CD4-positive, alpha-beta memory T cell (primary cell): ENCODE measurements at regions not wholly inside any gene's neighbourhood (a gene's known extent, or its start where the extent isn't known, plus 50 kb on each side); places are given as distances from the start of the nearest gene placed in this dataset.

Experiments
- CTCF ChIA-PET: fragments of 350-600 bp; sonication (Branson Sonifier 250); formaldehyde crosslinking; loops from one replicate; lab custom pipeline; 2021; ENCODE audit warnings: inconsistent platforms; ENCODE audit not compliant: partially characterized antibody; lab: Charles Lee
- POLR2A ChIA-PET: fragments of 350-600 bp; sonication (Branson Sonifier 250); formaldehyde crosslinking; loops from one replicate; lab custom pipeline; 2021; ENCODE audit not compliant: partially characterized antibody; lab: Charles Lee
- DNase-seq, 5 donors: peaks; one replicate each; pipeline versions ENCODE4 v3.0.0 to v3.0.0-alpha.2; 2020 to 2022; ENCODE audit warnings: mixed read lengths in 1 of 5
- H3K27ac ChIP-seq: one replicate; pipeline ENCODE4 v1.7.0; 2013; ENCODE audit warnings: low read depth, low read length
- H3K27me3 ChIP-seq: 2 replicates; pipeline ENCODE4 v1.7.0; 2013; ENCODE audit warnings: mild to moderate bottlenecking, low read length, moderate library complexity; ENCODE audit not compliant: insufficient read depth
- H3K36me3 ChIP-seq: 2 replicates; pipeline ENCODE4 v1.7.0; 2013; ENCODE audit warnings: mild to moderate bottlenecking, low read length, moderate library complexity; ENCODE audit not compliant: insufficient read depth
- H3K4me1 ChIP-seq: 2 replicates; pipeline ENCODE4 v1.7.0; 2013; ENCODE audit warnings: mild to moderate bottlenecking, low read length, moderate library complexity; ENCODE audit not compliant: insufficient read depth
- H3K4me3 ChIP-seq, 2 donors: one replicate each; pipeline ENCODE4 v1.7.0; 2013; ENCODE audit warnings: low read length in 2 of 2, mild to moderate bottlenecking in 1 of 2
- H3K9me3 ChIP-seq, 2 donors: one replicate each; pipeline ENCODE4 v1.7.0; 2013; ENCODE audit warnings: low read length in 2 of 2, control low read depth in 1 of 2; ENCODE audit not compliant: control insufficient read depth in 1 of 2
- H3K27ac Mint-ChIP-seq, 7 donors: one replicate each; pipeline ENCODE4 v1.8.0; 2020 to 2021; ENCODE audit warnings: mixed read lengths in 7 of 7, mild to moderate bottlenecking in 6 of 7, inconsistent platforms in 3 of 7, moderate library complexity in 3 of 7
- H3K27me3 Mint-ChIP-seq, 2 donors: one replicate each; pipeline ENCODE4 v1.8.0; 2020 to 2021; ENCODE audit warnings: mixed read lengths in 2 of 2
- H3K36me3 Mint-ChIP-seq, 2 donors: one replicate each; pipeline ENCODE4 v1.8.0; 2020 to 2021; ENCODE audit warnings: mixed read lengths in 2 of 2, inconsistent platforms in 1 of 2, mild to moderate bottlenecking in 1 of 2
- H3K4me1 Mint-ChIP-seq, 4 donors: one replicate each; pipeline ENCODE4 v1.8.0; 2020 to 2021; ENCODE audit warnings: mixed read lengths in 4 of 4, mild to moderate bottlenecking in 1 of 4
- H3K4me3 Mint-ChIP-seq, 8 donors: one replicate each; pipeline ENCODE4 v1.8.0; 2020 to 2021; ENCODE audit warnings: mixed read lengths in 8 of 8, mild to moderate bottlenecking in 7 of 8, moderate library complexity in 6 of 8, inconsistent platforms in 3 of 8
- H3K9me3 Mint-ChIP-seq, 8 donors: one replicate each; pipeline ENCODE4 v1.8.0; 2020 to 2021; ENCODE audit warnings: mixed read lengths in 8 of 8, mild to moderate bottlenecking in 5 of 8, inconsistent platforms in 3 of 8, moderate library complexity in 1 of 8
- intact Hi-C: fragments of 100-400 bp; cut with micrococcal nuclease; formaldehyde crosslinking; loops from one replicate; pipeline ENCODE4 v1.15.1; 2023

GRCh38 chr6:169961772-169962561, 210.5 kb downstream of the ERMARD start:
- peak overlapping the region in 1 of 7 donors; percentile 32 for H3K27ac Mint-ChIP-seq
- H3K9me3 ChIP-seq: no peaks in the 10 kb centered on the region
- H3K27me3 Mint-ChIP-seq: peaks cover 12 to 17% of the 10 kb centered on the region in 2 donors
- POLR2A ChIA-PET: no interaction called here
- H3K4me3 ChIP-seq: no peak overlapping the region
- DNase-seq: peak in 1 of 5 donors; percentile 2
- peaks cover 8 to 21% (median 13%) of the 10 kb centered on the region in 4 donors for H3K4me1 Mint-ChIP-seq
- H3K9me3 Mint-ChIP-seq: no peaks in the 10 kb centered on the region
- no peak overlapping the region for H3K27ac ChIP-seq
- H3K36me3 Mint-ChIP-seq: no peaks in the 10 kb centered on the region
- intact Hi-C loops: no loop called here
- H3K27me3 ChIP-seq: peaks cover 7% of the 10 kb centered on the region
- CTCF ChIA-PET: no interaction called here
- peak overlapping the region in 5 of 8 donors; percentile 26 to 82 (median 55) for H3K4me3 Mint-ChIP-seq
- H3K36me3 ChIP-seq: no peaks in the 10 kb centered on the region
- H3K4me1 ChIP-seq: peaks cover 6% of the 10 kb centered on the region

GRCh38 chr6:169960886-169961611, 209.6 kb downstream of the ERMARD start:
- intact Hi-C loops: no loop called here
- peaks cover 7% of the 10 kb centered on the region for H3K27me3 ChIP-seq
- peak overlapping the region in 2 of 7 donors; percentile 55 to 72 for H3K27ac Mint-ChIP-seq
- no peaks in the 10 kb centered on the region for H3K9me3 Mint-ChIP-seq
- no peaks in the 10 kb centered on the region for H3K9me3 ChIP-seq
- H3K36me3 ChIP-seq: no peaks in the 10 kb centered on the region
- peaks cover 8 to 21% (median 13%) of the 10 kb centered on the region in 4 donors for H3K4me1 Mint-ChIP-seq
- no peaks in the 10 kb centered on the region for H3K36me3 Mint-ChIP-seq
- H3K4me3 Mint-ChIP-seq: peak overlapping the region in 7 of 8 donors; percentile 24 to 82 (median 64)
- H3K27me3 Mint-ChIP-seq: peaks cover 12 to 17% of the 10 kb centered on the region in 2 donors
- no peak overlapping the region for H3K27ac ChIP-seq
- CTCF ChIA-PET: interaction anchor here (1.0 to 1.1 kb wide), 2 partner anchors 10 to 329 kb away, joined by 3 read pairs; no protein-coding TSS in a partner anchor
- POLR2A ChIA-PET: no interaction called here
- no peak overlapping the region for H3K4me3 ChIP-seq
- H3K4me1 ChIP-seq: peaks cover 6% of the 10 kb centered on the region
- DNase-seq: no peak

DNA sequence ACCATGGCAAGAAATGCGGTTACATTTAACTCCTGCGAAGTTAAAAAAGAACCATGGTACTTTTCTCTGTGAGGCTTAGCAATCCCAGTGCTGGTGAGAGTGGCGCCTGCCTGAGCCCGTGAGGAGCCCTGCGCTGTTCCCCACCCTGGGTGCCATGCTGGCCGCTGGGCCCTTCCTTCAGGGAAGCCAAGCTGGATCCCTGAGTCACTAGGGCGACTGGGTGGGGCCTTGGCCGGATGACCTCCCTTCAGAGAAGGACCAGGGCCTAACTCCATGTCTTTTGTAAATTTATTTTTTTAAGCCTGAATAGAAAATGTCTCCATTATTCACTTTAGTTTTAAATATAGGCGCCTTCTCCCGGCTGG, 209.1 kb downstream of the ERMARD start:
- no peak overlapping the region for H3K27ac ChIP-seq
- H3K27me3 ChIP-seq: peaks cover 7% of the 10 kb centered on the region
- Mint-ChIP-seq H3K9me3 (no peaks in the 10 kb centered on the region), H3K4me1 (peaks cover 8 to 21% (median 13%) of the 10 kb centered on the region in 4 donors), H3K36me3 (no peaks in the 10 kb centered on the region), H3K4me3 (no peak overlapping the region), H3K27me3 (peaks cover 12 to 17% of the 10 kb centered on the region in 2 donors), H3K27ac (no peak overlapping the region)
- H3K9me3 ChIP-seq: no peaks in the 10 kb centered on the region
- POLR2A ChIA-PET: interaction anchor here (0.6 kb wide), 1 partner anchor 247 kb away, joined by 4 read pairs; no protein-coding TSS in a partner anchor
- intact Hi-C loops: no loop called here
- no peak overlapping the region for H3K4me3 ChIP-seq
- DNase-seq: no peak
- H3K4me1 ChIP-seq: peaks cover 6% of the 10 kb centered on the region
- H3K36me3 ChIP-seq: no peaks in the 10 kb centered on the region
- CTCF ChIA-PET: interaction anchor here (1.0 to 1.3 kb wide), 3 partner anchors 10 to 332 kb away, joined by 3 to 5 read pairs (median 3); no protein-coding TSS in a partner anchor

- H3K4me3 ChIP-seq: no peak overlapping the region
- H3K36me3 ChIP-seq: no peaks in the 10 kb centered on the region
- H3K4me1 ChIP-seq: peaks cover 6% of the 10 kb centered on the region
- H3K4me3 Mint-ChIP-seq: peak overlapping the region in 1 of 8 donors; percentile 26
- no peak for DNase-seq
- H3K4me1 Mint-ChIP-seq: peaks cover 8 to 21% (median 13%) of the 10 kb centered on the region in 4 donors
- intact Hi-C loops: no loop called here
- CTCF ChIA-PET: interaction anchor here (1.1 to 1.3 kb wide), 2 partner anchors 9 to 332 kb away, joined by 5 to 6 read pairs; no protein-coding TSS in a partner anchor
- H3K27me3 Mint-ChIP-seq: peaks cover 12 to 13% of the 10 kb centered on the region in 2 donors
- no peaks in the 10 kb centered on the region for H3K9me3 ChIP-seq
- H3K9me3 Mint-ChIP-seq: no peaks in the 10 kb centered on the region
- POLR2A ChIA-PET: interaction anchor here (0.6 to 0.9 kb wide), 3 partner anchors 128 to 247 kb away, joined by 3 to 4 read pairs (median 3); no protein-coding TSS in a partner anchor
- H3K27ac Mint-ChIP-seq: peak overlapping the region in 1 of 7 donors; percentile 9
- H3K27ac ChIP-seq: no peak overlapping the region
- no peaks in the 10 kb centered on the region for H3K36me3 Mint-ChIP-seq
- H3K27me3 ChIP-seq: peaks cover 7% of the 10 kb centered on the region
Observed at GRCh38 chr6:169960003-169960344, 208.6 kb downstream of the ERMARD start.

DNA sequence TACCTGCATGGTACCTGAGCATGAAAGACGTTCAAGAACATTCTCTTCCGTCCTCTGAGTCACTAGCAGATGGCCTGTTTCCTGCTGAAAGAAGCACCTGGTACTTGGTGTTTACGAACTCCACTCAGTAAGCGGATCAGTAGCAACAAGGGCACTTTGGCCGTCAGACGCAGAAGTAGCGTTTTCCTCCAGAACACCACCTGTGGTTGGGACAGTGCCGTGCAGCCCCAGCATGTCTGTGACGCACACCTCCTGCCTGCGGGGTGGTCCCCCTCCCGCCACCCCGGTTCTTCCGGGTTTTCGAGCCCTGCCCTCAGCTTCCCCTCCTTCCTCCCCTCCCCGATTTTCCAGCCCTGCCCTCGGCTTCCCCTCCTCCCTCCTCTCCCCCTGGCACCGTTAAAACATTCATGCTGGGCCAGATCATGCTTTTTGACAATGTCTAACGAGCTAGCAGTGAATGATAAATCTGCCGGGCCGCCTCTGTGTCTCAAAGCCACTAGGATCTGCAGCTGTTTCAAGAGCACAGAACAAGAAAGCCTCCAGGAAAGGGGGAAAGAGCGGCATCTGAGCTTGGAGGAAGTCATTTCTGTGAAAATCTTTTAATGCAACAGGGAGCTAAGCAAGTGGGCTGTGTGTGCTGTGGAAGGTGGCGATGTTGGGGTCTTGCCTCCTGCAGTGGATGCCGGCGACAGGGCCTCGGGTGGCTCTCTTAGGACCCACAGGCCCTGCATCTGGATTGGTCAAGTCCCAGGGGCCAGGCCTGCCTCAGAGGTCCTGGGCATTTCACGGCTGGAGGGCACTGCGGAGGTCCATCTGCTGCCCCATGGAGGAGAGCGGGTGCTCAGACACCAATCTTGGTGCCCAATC, 207.9 kb downstream of the ERMARD start:
- Histone ChIP-seq H3K27me3 (peaks cover 7% of the 10 kb centered on the region), H3K4me1 (peaks cover 6% of the 10 kb centered on the region), H3K4me3 (no peak overlapping the region), H3K9me3 (no peaks in the 10 kb centered on the region), H3K36me3 (no peaks in the 10 kb centered on the region), H3K27ac (no peak overlapping the region)
- Mint-ChIP-seq H3K27ac (peak overlapping the region in 6 of 7 donors; percentile 18 to 81 (median 70)), H3K4me1 (peaks cover 8 to 21% (median 13%) of the 10 kb centered on the region in 4 donors), H3K27me3 (peaks cover 12 to 13% of the 10 kb centered on the region in 2 donors), H3K9me3 (no peaks in the 10 kb centered on the region), H3K4me3 (peak overlapping the region in 7 of 8 donors; percentile 15 to 68 (median 64)), H3K36me3 (no peaks in the 10 kb centered on the region)
- intact Hi-C loops: no loop called here
- DNase-seq: peak; percentile 7 to 57 (median 44)
- CTCF ChIA-PET: interaction anchor here (0.5 to 1.3 kb wide), 3 partner anchors 8 to 333 kb away, joined by 3 to 6 read pairs (median 5); no protein-coding TSS in a partner anchor
- POLR2A ChIA-PET: interaction anchor here (0.6 to 0.9 kb wide), 2 partner anchors 129 to 189 kb away, joined by 3 read pairs; no protein-coding TSS in a partner anchor

DNA sequence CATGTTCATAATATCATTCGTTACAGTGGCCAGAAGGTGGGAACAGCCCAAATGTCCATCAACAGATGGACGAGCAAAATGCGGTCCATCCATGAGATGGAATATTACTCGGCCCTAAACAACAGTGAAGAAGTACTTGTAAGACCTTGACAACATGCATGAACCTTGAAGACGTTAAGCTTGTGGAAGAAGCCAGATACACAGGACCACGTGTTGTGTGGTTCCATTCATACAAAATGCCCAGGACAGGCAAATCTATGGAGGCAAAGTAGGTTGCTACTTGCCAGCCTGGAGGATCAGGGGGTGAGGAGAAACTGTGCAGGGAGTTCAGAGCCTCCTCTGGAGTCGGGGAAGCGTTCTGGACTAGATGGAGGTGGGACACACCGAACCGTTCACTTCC, 207.1 kb downstream of the ERMARD start:
- CTCF ChIA-PET: no interaction called here
- intact Hi-C loops: no loop called here

More for the DNA sequence above, 207.1 kb downstream of the ERMARD start:
- Histone ChIP-seq H3K36me3 (no peaks in the 10 kb centered on the region), H3K4me1 (peaks cover 6% of the 10 kb centered on the region), H3K27me3 (peaks cover 7% of the 10 kb centered on the region), H3K4me3 (no peak overlapping the region), H3K27ac (no peak overlapping the region), H3K9me3 (no peaks in the 10 kb centered on the region)
- H3K4me1 Mint-ChIP-seq: peaks cover 8 to 21% (median 13%) of the 10 kb centered on the region in 4 donors
- DNase-seq: no peak
- POLR2A ChIA-PET: no interaction called here
- H3K27ac Mint-ChIP-seq: peak overlapping the region in 3 of 7 donors; percentile 62 to 88 (median 79)
- H3K4me3 Mint-ChIP-seq: peak overlapping the region in 2 of 8 donors; percentile 64 to 67
- H3K36me3 Mint-ChIP-seq: no peaks in the 10 kb centered on the region
- H3K9me3 Mint-ChIP-seq: no peaks in the 10 kb centered on the region
- H3K27me3 Mint-ChIP-seq: peaks cover 12 to 13% of the 10 kb centered on the region in 2 donors
